HUDEP-2 (cell line): ENCODE measurements at regions not wholly inside any gene's neighbourhood (a gene's known extent, or its start where the extent isn't known, plus 50 kb on each side); places are given as distances from the start of the nearest gene placed in this dataset.
"Not testable (repeated sequence)": the region's sequence is repeated elsewhere in the genome, so short reads cannot be mapped to it uniquely, and the experiment has no call there.

Source experiments
- DNase-seq, 76 experiments: peaks; one replicate each; lab custom pipeline; 2025; ENCODE audit not compliant: unreplicated experiment in 76 of 76; lab: John Stamatoyannopoulos, UW

- no peak for DNase-seq
These were observed 253.9 kb downstream of the CEMIP2 start for GRCh38 chr9:71514344-71514975.

GRCh38 chr9:71509054-71509453, 259.3 kb downstream of the CEMIP2 start:
- DNase-seq: no peak

- DNase-seq: not testable (repeated sequence)
These were observed 260.2 kb downstream of the CEMIP2 start for GRCh38 chr9:71508141-71508540.

GRCh38 chr9:71506821-71507220, 261.5 kb downstream of the CEMIP2 start:
- no peak for DNase-seq

- no peak for DNase-seq
These were observed 263.7 kb downstream of the CEMIP2 start for GRCh38 chr9:71504636-71505035.

- DNase-seq: no peak
These were observed 269.6 kb downstream of the CEMIP2 start for GRCh38 chr9:71498691-71499090.

GRCh38 chr9:71490810-71491209, 277.5 kb downstream of the CEMIP2 start:
- DNase-seq: peak in 1 of 76 experiments; percentile 11

GRCh38 chr9:71487061-71487460, 281.3 kb downstream of the CEMIP2 start:
- DNase-seq: peak in 1 of 76 experiments; percentile 5

GRCh38 chr9:71485326-71485725, 283.0 kb downstream of the CEMIP2 start:
- no peak for DNase-seq

- DNase-seq: no peak
These were observed 284.9 kb downstream of the CEMIP2 start for GRCh38 chr9:71483436-71483835.

GRCh38 chr9:71479621-71480020, 288.7 kb downstream of the CEMIP2 start:
- no peak for DNase-seq

GRCh38 chr9:71472400-71472799, 295.9 kb downstream of the CEMIP2 start:
- no peak for DNase-seq

- no peak for DNase-seq
These were observed 302.9 kb downstream of the CEMIP2 start for GRCh38 chr9:71465392-71465791.

GRCh38 chr9:71459082-71459481, 309.2 kb downstream of the CEMIP2 start:
- no peak for DNase-seq

GRCh38 chr9:71446473-71447411, 321.6 kb downstream of the CEMIP2 start:
- peak in 20 of 76 experiments; percentile 0 to 31 (median 6) for DNase-seq

GRCh38 chr9:71446106-71446472, 322.2 kb downstream of the CEMIP2 start:
- DNase-seq: no peak

GRCh38 chr9:71442937-71443336, 321.5 kb upstream of the TRPM3 start:
- DNase-seq: no peak

GRCh38 chr9:71441266-71441665, 319.8 kb upstream of the TRPM3 start:
- DNase-seq: no peak

- no peak for DNase-seq
These were observed 310.5 kb upstream of the TRPM3 start for GRCh38 chr9:71431931-71432330.

GRCh38 chr9:71407341-71407740, 285.9 kb upstream of the TRPM3 start:
- not testable (repeated sequence) for DNase-seq

GRCh38 chr9:71403106-71403505, 281.7 kb upstream of the TRPM3 start:
- DNase-seq: no peak

GRCh38 chr9:71393005-71393404, 271.6 kb upstream of the TRPM3 start:
- DNase-seq: no peak
